Lower lobe of right lung (tissue), 2 donors: ENCODE measurements at regions not wholly inside any gene's neighbourhood (a gene's known extent, or its start where the extent isn't known, plus 50 kb on each side); places are given as distances from the start of the nearest gene placed in this dataset.
A peak's percentile ranks its signal among the peaks of the same experiment; 100 is the strongest.

Experiments
- ATAC-seq, 2 donors: fragments of 200-7000 bp; cut with Tn5 transposase; one replicate each; pipeline ENCODE4 v1.9.1; 2020 to 2022; ENCODE audit warnings: mild to moderate bottlenecking in 2 of 2, moderate library complexity in 2 of 2
- DNase-seq: peaks from one replicate; pipeline ENCODE4 v3.0.0-alpha.2; 2020
- H3K27ac ChIP-seq: fragments of 200-600 bp; one replicate; pipeline ENCODE4 v1.8.0; 2022
- H3K27me3 ChIP-seq: fragments of 200-600 bp; one replicate; pipeline ENCODE4 v1.8.0; 2022; ENCODE audit warnings: low read depth
- H3K36me3 ChIP-seq: fragments of 200-600 bp; one replicate; pipeline ENCODE4 v1.8.0; 2022; ENCODE audit warnings: mild to moderate bottlenecking
- H3K4me1 ChIP-seq: fragments of 200-600 bp; one replicate; pipeline ENCODE4 v1.8.0; 2022
- H3K4me3 ChIP-seq: fragments of 200-600 bp; one replicate; pipeline ENCODE4 v1.8.0; 2022; ENCODE audit warnings: mild to moderate bottlenecking
- H3K9me3 ChIP-seq: fragments of 200-600 bp; one replicate; pipeline ENCODE4 v1.8.0; 2022
- intact Hi-C: fragments of 100-400 bp; cut with DNase I; formaldehyde crosslinking; loops from one replicate; pipeline ENCODE4 v1.11.0; 2022
- TF ChIP-seq, protein P1 (sequence below): fragments of 200-600 bp; IDR thresholded peaks from one replicate; pipeline ENCODE4 v1.8.0; 2022; ENCODE audit warnings: antibody characterized with exemption, mild to moderate bottlenecking
- donor health status: DM: no; HTN: yes; CAD: no; lungs with severe emphysema.

DNA sequence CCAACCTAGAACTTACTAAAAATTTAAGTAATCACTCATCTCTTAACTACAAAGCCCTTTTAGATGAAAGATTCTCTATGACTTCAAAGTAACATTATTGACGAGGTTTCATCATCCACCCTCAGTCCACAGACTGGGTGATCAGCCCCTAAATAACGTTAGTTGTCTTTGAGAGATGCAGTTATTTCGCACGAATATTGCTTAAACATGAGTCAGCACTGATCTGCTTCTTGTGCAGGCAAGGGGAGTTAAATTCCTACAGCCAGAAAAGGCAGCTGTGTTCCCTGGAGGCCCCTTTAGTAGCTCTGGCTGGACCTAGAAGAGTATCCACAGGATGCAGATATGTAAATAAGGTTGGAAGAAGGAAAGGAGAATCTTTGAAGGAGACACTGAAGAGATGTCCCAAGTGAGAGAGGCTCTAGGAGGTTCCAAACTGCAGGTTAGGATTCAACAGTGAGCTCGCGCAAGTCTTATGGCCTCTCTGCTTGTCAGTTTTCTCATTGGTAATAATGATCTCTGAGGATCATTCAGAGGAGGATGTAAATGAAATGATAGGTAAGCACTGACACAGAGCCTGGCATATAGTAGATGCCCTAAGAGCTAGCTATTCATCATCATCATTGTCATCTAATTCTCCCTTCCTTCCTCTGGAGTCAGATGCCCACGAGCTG, 122.2 kb upstream of the MAN2A1 start:
- no peaks in the 10 kb centered on the region for H3K36me3 ChIP-seq

GRCh38 chr5:109566361-109566760, 123.4 kb upstream of the MAN2A1 start:
- DNase-seq (no peak), ATAC-seq (no peak)
- no peak overlapping the region for H3K4me3 ChIP-seq
- H3K27me3 ChIP-seq = no peaks in the 10 kb centered on the region
- intact Hi-C loops = no loop called here
- no peaks in the 10 kb centered on the region for H3K9me3 ChIP-seq
- TF ChIP-seq, protein P1, sequence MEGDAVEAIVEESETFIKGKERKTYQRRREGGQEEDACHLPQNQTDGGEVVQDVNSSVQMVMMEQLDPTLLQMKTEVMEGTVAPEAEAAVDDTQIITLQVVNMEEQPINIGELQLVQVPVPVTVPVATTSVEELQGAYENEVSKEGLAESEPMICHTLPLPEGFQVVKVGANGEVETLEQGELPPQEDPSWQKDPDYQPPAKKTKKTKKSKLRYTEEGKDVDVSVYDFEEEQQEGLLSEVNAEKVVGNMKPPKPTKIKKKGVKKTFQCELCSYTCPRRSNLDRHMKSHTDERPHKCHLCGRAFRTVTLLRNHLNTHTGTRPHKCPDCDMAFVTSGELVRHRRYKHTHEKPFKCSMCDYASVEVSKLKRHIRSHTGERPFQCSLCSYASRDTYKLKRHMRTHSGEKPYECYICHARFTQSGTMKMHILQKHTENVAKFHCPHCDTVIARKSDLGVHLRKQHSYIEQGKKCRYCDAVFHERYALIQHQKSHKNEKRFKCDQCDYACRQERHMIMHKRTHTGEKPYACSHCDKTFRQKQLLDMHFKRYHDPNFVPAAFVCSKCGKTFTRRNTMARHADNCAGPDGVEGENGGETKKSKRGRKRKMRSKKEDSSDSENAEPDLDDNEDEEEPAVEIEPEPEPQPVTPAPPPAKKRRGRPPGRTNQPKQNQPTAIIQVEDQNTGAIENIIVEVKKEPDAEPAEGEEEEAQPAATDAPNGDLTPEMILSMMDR = no peak
- no peaks in the 10 kb centered on the region for H3K4me1 ChIP-seq
- H3K36me3 ChIP-seq = no peaks in the 10 kb centered on the region
- no peak overlapping the region for H3K27ac ChIP-seq

More for the DNA sequence above, 122.2 kb upstream of the MAN2A1 start:
- no peak overlapping the region for H3K27ac ChIP-seq
- intact Hi-C loops = no loop called here
- no peak overlapping the region for H3K4me3 ChIP-seq
- H3K27me3 ChIP-seq = no peaks in the 10 kb centered on the region
- no peaks in the 10 kb centered on the region for H3K9me3 ChIP-seq
- no peaks in the 10 kb centered on the region for H3K4me1 ChIP-seq
- no peak for ATAC-seq
- TF ChIP-seq, protein P1 = no peak
- DNase-seq = no peak

DNA sequence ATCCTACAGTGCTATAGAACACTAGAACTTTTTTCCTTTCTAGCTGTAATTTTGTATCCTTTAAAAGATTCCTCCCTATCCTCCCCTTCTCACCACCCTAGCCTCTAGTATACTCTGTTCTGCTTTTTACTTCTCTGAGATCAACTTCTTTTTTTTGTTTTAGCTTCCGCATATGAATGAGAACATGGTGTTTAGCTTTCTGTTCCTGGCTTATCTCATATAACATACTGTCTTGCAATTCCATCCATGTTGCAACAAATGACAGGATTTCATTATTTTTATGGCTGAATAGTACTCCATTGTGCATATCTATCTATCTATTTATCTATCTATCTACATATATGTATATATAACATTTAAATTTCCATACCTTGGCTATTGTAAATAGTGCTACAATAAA, 126.0 kb upstream of the MAN2A1 start:
- Histone ChIP-seq H3K9me3 (no peaks in the 10 kb centered on the region), H3K4me3 (no peak overlapping the region), H3K27ac (no peak overlapping the region), H3K27me3 (no peaks in the 10 kb centered on the region), H3K36me3 (no peaks in the 10 kb centered on the region), H3K4me1 (no peaks in the 10 kb centered on the region)
- intact Hi-C loops = no loop called here
- peak; percentile 53 to 80 for ATAC-seq
- no peak for DNase-seq
- TF ChIP-seq, protein P1 = no peak

DNA sequence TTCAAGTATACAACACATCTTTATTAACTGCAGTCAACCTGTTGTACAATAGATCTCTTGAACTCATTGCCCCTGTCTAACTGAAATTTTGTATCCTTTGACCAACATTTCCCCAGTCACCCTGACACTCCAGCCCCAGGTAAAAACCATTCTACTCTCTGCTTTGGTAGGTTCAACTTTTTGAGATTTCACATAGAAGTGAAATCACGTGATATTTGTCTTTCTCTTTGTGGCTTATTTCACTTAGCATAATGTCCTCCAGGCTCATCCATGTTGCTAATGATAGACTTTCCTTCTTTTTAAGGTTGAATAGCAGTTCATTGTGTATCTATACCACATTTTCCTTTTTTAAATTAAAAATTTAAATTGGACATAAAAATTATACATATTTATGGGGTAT, 126.5 kb upstream of the MAN2A1 start:
- intact Hi-C loops = no loop called here
- Histone ChIP-seq H3K9me3 (no peaks in the 10 kb centered on the region), H3K27me3 (no peaks in the 10 kb centered on the region), H3K4me1 (no peaks in the 10 kb centered on the region), H3K27ac (no peak overlapping the region), H3K4me3 (no peak overlapping the region), H3K36me3 (no peaks in the 10 kb centered on the region)
- ATAC-seq (no peak), DNase-seq (no peak)
- TF ChIP-seq, protein P1 = no peak

- intact Hi-C loops = no loop called here
- no peak for DNase-seq
Measured at GRCh38 chr5:109562441-109562840, 127.3 kb upstream of the MAN2A1 start.

More at GRCh38 chr5:109562441-109562840, 127.3 kb upstream of the MAN2A1 start:
- H3K9me3 ChIP-seq = no peaks in the 10 kb centered on the region
- H3K4me1 ChIP-seq = no peaks in the 10 kb centered on the region
- no peak overlapping the region for H3K27ac ChIP-seq
- TF ChIP-seq, protein P1 = no peak
- H3K36me3 ChIP-seq = no peaks in the 10 kb centered on the region
- ATAC-seq = no peak
- no peak overlapping the region for H3K4me3 ChIP-seq
- H3K27me3 ChIP-seq = no peaks in the 10 kb centered on the region
